HepG2 (cell line): ENCODE measurements at regions not wholly inside any gene's neighbourhood (a gene's known extent, or its start where the extent isn't known, plus 50 kb on each side); places are given as distances from the start of the nearest gene placed in this dataset.
A peak's percentile ranks its signal among the peaks of the same experiment; 100 is the strongest.

ENCODE experiments used
- ATAC-seq: fragments of 200-7000 bp; cut with Tn5 transposase; 3 replicates; pipeline ENCODE4 v1.9.1; 2020; ENCODE audit warnings: mild to moderate bottlenecking, moderate library complexity
- BruUV-seq: library from RNA; stranded (reverse); fragments of 400-500 nt; replicated peaks from 2 replicates; lab custom pipeline; 2021; lab: Mats Ljungman, UMichigan
- CTCF ChIA-PET: fragments of 300-600 bp; formaldehyde crosslinking; extraction: SDS; loops from one replicate; lab custom pipeline; 2021; ENCODE audit warnings: low total read pairs, inconsistent platforms, low intra/inter-chr PET ratio; lab: Yijun Ruan, JAX
- POLR2A ChIA-PET: fragments of 350-600 bp; sonication (Branson Sonifier 250); formaldehyde crosslinking; loops from one replicate; lab custom pipeline; 2020; ENCODE audit warnings: antibody characterized with exemption, inconsistent platforms; lab: Yijun Ruan, JAX
- DNase-seq: peaks from one replicate; pipeline ENCODE4 v3.0.0-alpha.2; 2015; ENCODE audit warnings: low spot score
- FAIRE-seq: peaks from 3 replicates; lab custom pipeline; 2011; peaks lifted over from hg19 to GRCh38; lab: Jason Lieb, UNC
- H2AFZ ChIP-seq: one replicate; pipeline ENCODE4 v1.6.1; 2011; ENCODE audit warnings: low read length, inconsistent platforms
- H3K27ac ChIP-seq: fragments of 300-600 bp; 3 replicates; pipeline ENCODE4 v1.8.0; 2011; ENCODE audit warnings: mixed run types, mild to moderate bottlenecking, mixed read lengths, low read length, inconsistent platforms; ENCODE audit not compliant: insufficient read depth; ENCODE audit errors: extremely low read length
- H3K27me3 ChIP-seq, 2 experiments: fragments of 200-600 bp in 1 of 2; 2 replicates in 1 of 2; 3 replicates in 1 of 2; pipeline versions ENCODE4 v1.6.0 to v1.8.0; 2011; ENCODE audit warnings: low read length in 2 of 2, mild to moderate bottlenecking in 2 of 2, moderate library complexity in 2 of 2, inconsistent platforms in 1 of 2; ENCODE audit not compliant: insufficient read depth in 2 of 2, control insufficient read depth in 1 of 2
- H3K36me3 ChIP-seq, 2 experiments: fragments of 200-600 bp in 1 of 2; replicated peaks in 1 of 2; 2 replicates in 1 of 2; 3 replicates in 1 of 2; pipeline versions ENCODE4 v1.5.1 to v1.8.0; 2011; ENCODE audit warnings: low read length in 2 of 2, inconsistent platforms in 1 of 2; ENCODE audit not compliant: insufficient read depth in 2 of 2, control insufficient read depth in 1 of 2
- H3K4me1 ChIP-seq: 2 replicates; pipeline ENCODE4 v1.5.1; 2012; ENCODE audit warnings: low read length, inconsistent platforms; ENCODE audit not compliant: insufficient read depth
- H3K4me2 ChIP-seq: 2 replicates; pipeline ENCODE4 v1.6.0; 2011; ENCODE audit warnings: low read depth, low read length, inconsistent platforms
- H3K4me3 ChIP-seq, 3 experiments: fragments of 200-600 bp in 1 of 3; sonication (generic), shearing (Covaris generic) in 1 of 3; replicated peaks in 1 of 3; 2 replicates each; pipeline ENCODE4 v1.5.1; 2011 to 2016; ENCODE audit warnings: low read length in 3 of 3, inconsistent platforms in 2 of 3, low read depth in 2 of 3, mild to moderate bottlenecking in 2 of 3, control low read depth in 1 of 3, mixed read lengths in 1 of 3; ENCODE audit not compliant: insufficient read depth in 1 of 3
- H3K79me2 ChIP-seq: one replicate; pipeline ENCODE4 v1.6.1; 2011; ENCODE audit warnings: low read length, inconsistent platforms; ENCODE audit not compliant: insufficient read depth
- H3K9ac ChIP-seq: 2 replicates; pipeline ENCODE4 v1.6.0; 2011; ENCODE audit warnings: mild to moderate bottlenecking, low read depth, low read length, inconsistent platforms; ENCODE audit not compliant: insufficient read depth
- H3K9me3 ChIP-seq: 2 replicates; pipeline ENCODE4 v1.5.1; 2012; ENCODE audit warnings: mild to moderate bottlenecking, low read length
- H4K20me1 ChIP-seq: 2 replicates; pipeline ENCODE4 v1.6.0; 2011; ENCODE audit warnings: inconsistent platforms, mild to moderate bottlenecking, low read length, moderate library complexity; ENCODE audit not compliant: insufficient read depth
- ATF1 ChIP-seq: IDR thresholded peaks from 2 replicates; pipeline ENCODE4 v1.6.1; 2016; ENCODE audit warnings: mild to moderate bottlenecking, control low read depth
- ETV5 ChIP-seq: IDR thresholded peaks from 2 replicates; pipeline ENCODE4 v1.6.1; 2018; ENCODE audit warnings: missing biosample characterization, missing genetic modification reagents, inconsistent platforms, borderline replicate concordance
- KDM3A ChIP-seq: IDR thresholded peaks from 2 replicates; pipeline ENCODE4 v1.6.1; 2018; ENCODE audit warnings: low read depth, missing compliant biosample characterization
- MAFF ChIP-seq: IDR thresholded peaks from 2 replicates; pipeline ENCODE4 v1.6.1; 2011; ENCODE audit warnings: low read depth, low read length, improper control_type of control experiment
- MAFK ChIP-seq, 2 experiments: IDR thresholded peaks in 1 of 2; conservative IDR thresholded peaks in 1 of 2; 2 replicates each; pipeline ENCODE4 v1.6.1; 2011; ENCODE audit warnings: improper control_type of control experiment in 2 of 2, low read length in 2 of 2
- MIXL1 ChIP-seq: IDR thresholded peaks from 2 replicates; pipeline ENCODE4 v1.6.1; 2016
- REPIN1 ChIP-seq: sonication (generic); formaldehyde crosslinking; IDR thresholded peaks from 2 replicates; pipeline ENCODE4 v1.8.0; 2022; ENCODE audit warnings: missing genetic modification reagents, low read depth, mild to moderate bottlenecking, borderline replicate concordance
- ZBTB44 ChIP-seq: sonication (generic); formaldehyde crosslinking; IDR thresholded peaks from 2 replicates; pipeline ENCODE4 v1.4.0; 2020; ENCODE audit warnings: missing genetic modification reagents
- ZBTB8A ChIP-seq: sonication (generic); formaldehyde crosslinking; IDR thresholded peaks from 2 replicates; pipeline ENCODE4 v1.4.0; 2020; ENCODE audit warnings: mild to moderate bottlenecking, low read depth, missing genetic modification reagents, borderline replicate concordance
- ZNF260 ChIP-seq: sonication (generic); formaldehyde crosslinking; IDR thresholded peaks from 2 replicates; pipeline ENCODE4 v1.4.0; 2020; ENCODE audit warnings: missing genetic modification reagents, low read depth, mild to moderate bottlenecking, borderline replicate concordance
- ZNF678 ChIP-seq: sonication (generic); formaldehyde crosslinking; IDR thresholded peaks from 2 replicates; pipeline ENCODE4 v1.4.0; 2020; ENCODE audit warnings: mild to moderate bottlenecking, missing genetic modification reagents
- ZNF883 ChIP-seq: sonication (generic); formaldehyde crosslinking; IDR thresholded peaks from 2 replicates; pipeline ENCODE4 v1.5.1; 2020; ENCODE audit warnings: mild to moderate bottlenecking, missing genetic modification reagents; ENCODE audit errors: not compliant biosample characterization
- WGBS: methylation state at CpG from one replicate; pipeline ENCODE4 v1.1.6; 2017; ENCODE audit warnings: low lambda C conversion rate; 5-methylcytosine and 5-hydroxymethylcytosine counted together
- in situ Hi-C: cut with HindIII; loops from 2 replicates; pipeline ENCODE4 v1.10.0; 2017; ENCODE audit warnings: low pct_unique_long_range_greater_than_20kb; ENCODE audit not compliant: extremely low pct_ligation_motif_present
- intact Hi-C: fragments of 100-400 bp; cut with micrococcal nuclease; formaldehyde crosslinking; loops from one replicate; pipeline ENCODE4 v1.10.0; 2022; ENCODE audit not compliant: unreplicated experiment
- TF ChIP-seq, protein P1 (sequence below): IDR thresholded peaks from 2 replicates; pipeline ENCODE4 v1.6.1; 2016; ENCODE audit warnings: missing compliant biosample characterization, missing genetic modification reagents, borderline replicate concordance
- TF ChIP-seq, protein P2 (sequence below): sonication (generic); formaldehyde crosslinking; IDR thresholded peaks from 2 replicates; pipeline ENCODE4 v1.5.0; 2020; ENCODE audit warnings: missing genetic modification reagents, mild to moderate bottlenecking, borderline replicate concordance

DNA sequence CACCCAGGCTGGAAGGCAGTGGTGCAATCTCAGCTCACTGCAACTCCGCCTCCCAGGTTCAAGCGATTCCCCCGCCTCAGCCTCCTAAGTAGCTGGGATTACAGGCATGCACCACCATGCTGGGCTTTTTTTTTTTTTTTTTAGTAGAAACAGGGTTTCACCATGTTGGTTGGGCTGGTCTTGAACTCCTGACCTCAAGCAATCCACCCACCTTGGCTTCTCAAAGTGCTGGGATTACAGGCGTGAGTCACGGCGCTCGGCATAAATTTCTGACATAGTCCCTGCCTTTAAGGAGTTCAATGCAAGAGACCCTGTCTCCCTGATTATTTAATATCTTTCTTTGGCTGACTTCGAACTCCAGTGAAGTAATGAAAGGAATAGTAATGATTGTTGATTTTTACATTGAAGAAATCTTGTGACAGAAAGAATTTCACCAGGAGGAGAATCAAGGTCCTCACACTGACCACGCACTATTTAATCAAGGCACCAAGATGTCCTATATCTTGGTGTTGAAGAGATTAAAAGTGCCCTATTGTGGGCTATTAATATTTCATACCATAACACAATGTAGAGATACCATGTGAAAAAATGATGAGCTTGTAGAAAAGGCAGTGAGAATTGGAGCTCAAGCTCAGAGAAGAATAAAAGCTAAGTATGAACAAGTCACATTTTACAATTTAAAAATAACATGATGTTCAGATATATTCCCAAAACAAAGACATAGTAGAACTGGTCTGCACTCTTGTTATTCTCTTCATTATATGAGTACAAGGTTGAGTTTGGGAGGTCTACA is 71.6 kb upstream of the BLID start:
- H3K4me1 ChIP-seq, result no peaks in the 10 kb centered on the region
- in situ Hi-C loops, result no loop called here
- H3K9me3 ChIP-seq, result no peaks in the 10 kb centered on the region
- H3K4me3 ChIP-seq, result no peak overlapping the region
- H3K9ac ChIP-seq, result no peak overlapping the region
- H3K27me3 ChIP-seq, result no peaks in the 10 kb centered on the region; a peak in 2 of 5 replicates
- ChIA-PET POLR2A (no interaction called here), CTCF (no interaction called here)
- WGBS, result 73% methylated on average over 9 of the region's 9 CpGs
- BruUV-seq, result no TSS peak
- H3K4me2 ChIP-seq, result no peak overlapping the region
- H3K36me3 ChIP-seq, result no peaks in the 10 kb centered on the region
- intact Hi-C loops, result no loop called here
- H2AFZ ChIP-seq, result no peak overlapping the region
- FAIRE-seq, result no peak
- TF ChIP-seq MAFF, result peak; percentile 50
- TF ChIP-seq MAFK (conservative IDR thresholded peaks at IDR 0.05 in 1 of 2, IDR thresholded peaks at IDR 0.05 in 1 of 2; ENCODE audit: low read length in 2 of 2), result peak; percentile 62 to 67
- no peak for TF ChIP-seq ZNF883
- TF ChIP-seq, all 625 proteins: peak for 2
- no peak for ATAC-seq
- DNase-seq, result no peak
- no peaks in the 10 kb centered on the region for H4K20me1 ChIP-seq
- H3K79me2 ChIP-seq, result no peaks in the 10 kb centered on the region
- no peak overlapping the region for H3K27ac ChIP-seq

DNA sequence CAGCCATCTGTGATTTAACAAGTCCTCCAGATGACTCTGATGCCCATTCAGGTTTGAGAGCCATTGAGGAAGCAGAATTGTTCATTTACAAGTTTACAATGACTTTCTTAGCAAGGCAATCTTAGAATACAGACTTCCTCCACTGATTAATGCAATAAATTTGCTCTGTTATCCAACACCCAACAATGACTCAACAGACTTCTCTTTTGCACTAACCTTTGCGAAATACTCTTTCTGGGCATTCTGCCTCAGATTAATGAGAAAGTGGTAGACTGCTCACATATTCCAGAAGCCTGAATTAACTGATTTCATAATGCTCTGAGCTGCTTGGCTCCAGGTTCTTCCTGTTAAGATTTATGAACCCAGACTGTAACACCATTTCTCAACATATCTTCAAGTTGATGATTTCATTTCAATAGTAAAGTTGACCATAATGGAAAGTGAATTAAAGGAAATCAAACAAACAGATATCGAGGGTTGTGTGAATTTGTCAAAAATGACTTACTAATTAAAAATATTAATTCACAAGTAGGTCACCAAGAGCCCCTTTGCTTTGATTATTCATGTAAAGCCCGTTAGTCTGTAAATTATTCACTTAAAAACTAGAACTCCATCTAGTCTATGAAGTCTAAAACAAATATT is 70.5 kb upstream of the BLID start:
- no peak for ATAC-seq
- 25% methylated on average over 3 of the region's 3 CpGs for WGBS
- H3K4me3 ChIP-seq, result no peak overlapping the region
- H3K9me3 ChIP-seq, result no peaks in the 10 kb centered on the region
- in situ Hi-C loops (no loop called here), intact Hi-C loops (no loop called here)
- no peaks in the 10 kb centered on the region for H3K36me3 ChIP-seq
- POLR2A ChIA-PET, result no interaction called here
- BruUV-seq, result no TSS peak
- H3K79me2 ChIP-seq, result no peaks in the 10 kb centered on the region
- DNase-seq, result no peak
- no peak overlapping the region for H3K9ac ChIP-seq
- H3K27me3 ChIP-seq, result no peaks in the 10 kb centered on the region; a peak in 2 of 5 replicates
- CTCF ChIA-PET, result no interaction called here
- no peak for FAIRE-seq
- no peaks in the 10 kb centered on the region for H4K20me1 ChIP-seq
- no peaks in the 10 kb centered on the region for H3K4me1 ChIP-seq
- H3K27ac ChIP-seq, result no peak overlapping the region
- no peak overlapping the region for H2AFZ ChIP-seq
- H3K4me2 ChIP-seq, result no peak overlapping the region
- TF ChIP-seq ZBTB44 (CRISPR knock-in tag) (no peak), ETV5 (CRISPR knock-in tag) (no peak), KDM3A (CRISPR knock-in tag) (no peak), ZNF678 (no peak), ATF1 (no peak), REPIN1 (no peak), ZNF260 (CRISPR knock-in tag) (no peak), MIXL1 (no peak), ZBTB8A (CRISPR knock-in tag) (no peak)
- TF ChIP-seq, protein P1, sequence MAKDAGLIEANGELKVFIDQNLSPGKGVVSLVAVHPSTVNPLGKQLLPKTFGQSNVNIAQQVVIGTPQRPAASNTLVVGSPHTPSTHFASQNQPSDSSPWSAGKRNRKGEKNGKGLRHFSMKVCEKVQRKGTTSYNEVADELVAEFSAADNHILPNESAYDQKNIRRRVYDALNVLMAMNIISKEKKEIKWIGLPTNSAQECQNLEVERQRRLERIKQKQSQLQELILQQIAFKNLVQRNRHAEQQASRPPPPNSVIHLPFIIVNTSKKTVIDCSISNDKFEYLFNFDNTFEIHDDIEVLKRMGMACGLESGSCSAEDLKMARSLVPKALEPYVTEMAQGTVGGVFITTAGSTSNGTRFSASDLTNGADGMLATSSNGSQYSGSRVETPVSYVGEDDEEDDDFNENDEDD (CRISPR knock-in tag), result no peak
- TF ChIP-seq, protein P2, sequence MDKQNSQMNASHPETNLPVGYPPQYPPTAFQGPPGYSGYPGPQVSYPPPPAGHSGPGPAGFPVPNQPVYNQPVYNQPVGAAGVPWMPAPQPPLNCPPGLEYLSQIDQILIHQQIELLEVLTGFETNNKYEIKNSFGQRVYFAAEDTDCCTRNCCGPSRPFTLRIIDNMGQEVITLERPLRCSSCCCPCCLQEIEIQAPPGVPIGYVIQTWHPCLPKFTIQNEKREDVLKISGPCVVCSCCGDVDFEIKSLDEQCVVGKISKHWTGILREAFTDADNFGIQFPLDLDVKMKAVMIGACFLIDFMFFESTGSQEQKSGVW, result no peak
